Duodenal mucosa (tissue), 2 donors: ENCODE measurements at regions not wholly inside any gene's neighbourhood (a gene's known extent, or its start where the extent isn't known, plus 50 kb on each side); places are given as distances from the start of the nearest gene placed in this dataset.

Experiments used
- H3K27ac ChIP-seq: one replicate; pipeline ENCODE4 v1.7.0; 2013; ENCODE audit warnings: low read depth, low read length
- H3K27me3 ChIP-seq, 2 donors: one replicate each; pipeline ENCODE4 v1.7.0; 2013; ENCODE audit warnings: low read length in 2 of 2, control low read depth in 1 of 2; ENCODE audit not compliant: insufficient read depth in 2 of 2, control insufficient read depth in 1 of 2
- H3K36me3 ChIP-seq, 2 donors: one replicate each; pipeline ENCODE4 v1.7.0; 2013; ENCODE audit warnings: low read length in 2 of 2, control low read depth in 1 of 2; ENCODE audit not compliant: insufficient read depth in 2 of 2, control insufficient read depth in 1 of 2
- H3K4me1 ChIP-seq, 2 donors: one replicate each; pipeline ENCODE4 v1.7.0; 2013; ENCODE audit warnings: low read length in 2 of 2, control low read depth in 1 of 2; ENCODE audit not compliant: insufficient read depth in 2 of 2, control insufficient read depth in 1 of 2
- H3K4me3 ChIP-seq, 2 donors: one replicate each; pipeline ENCODE4 v1.7.0; 2013; ENCODE audit warnings: low read length in 2 of 2, low read depth in 1 of 2
- H3K9ac ChIP-seq, 2 donors: one replicate each; pipeline ENCODE4 v1.7.0; 2013; ENCODE audit warnings: low read length in 2 of 2, low read depth in 1 of 2
- H3K9me3 ChIP-seq, 2 donors: one replicate each; pipeline ENCODE4 v1.7.0; 2013; ENCODE audit warnings: low read length in 2 of 2, control low read depth in 1 of 2; ENCODE audit not compliant: control insufficient read depth in 1 of 2

DNA sequence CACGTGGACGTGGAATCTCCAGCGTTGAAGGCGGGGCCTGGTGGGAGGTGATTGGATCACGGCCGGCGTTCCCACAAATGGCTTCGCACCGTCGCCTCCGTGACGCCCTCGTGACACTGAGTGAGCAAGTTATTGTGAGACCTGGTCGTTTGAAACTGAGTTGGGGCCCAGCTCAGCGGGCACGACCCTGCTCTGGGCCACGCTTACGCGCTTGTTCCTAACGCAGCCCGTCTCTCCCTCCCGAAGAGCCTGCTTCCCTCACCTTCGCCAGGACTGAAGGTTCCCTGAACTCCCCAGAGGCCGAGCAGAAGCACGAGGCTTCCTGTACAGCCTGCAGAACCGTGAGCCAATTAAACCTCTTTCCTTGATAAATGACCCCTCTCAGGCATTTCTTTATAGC is 121.8 kb downstream of the RTP5 start:
- H3K27ac ChIP-seq, result no peak overlapping the region

DNA sequence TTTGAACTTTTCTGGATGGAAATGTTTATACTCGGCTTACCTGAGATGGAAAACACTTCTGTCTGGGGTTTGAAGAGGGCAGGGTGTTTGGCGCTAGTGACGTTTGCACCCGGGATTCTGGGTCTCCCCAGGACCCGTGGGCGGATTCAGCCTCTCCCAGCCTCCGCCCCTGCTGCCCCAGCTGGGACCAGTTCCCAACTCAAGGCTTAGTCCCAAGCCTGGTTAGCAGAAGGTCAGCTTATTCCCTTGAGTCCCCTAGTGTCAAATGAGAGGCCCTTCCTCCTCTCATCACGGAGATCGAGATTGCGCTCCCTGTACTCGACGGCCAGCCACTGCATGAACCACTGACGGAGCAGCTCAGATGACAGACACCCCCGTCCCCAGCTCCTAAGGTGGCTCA is 123.2 kb downstream of the RTP5 start:
- Histone ChIP-seq H3K4me1 (no peaks in the 10 kb centered on the region), H3K27ac (no peak overlapping the region), H3K27me3 (no peaks in the 10 kb centered on the region), H3K9me3 (no peaks in the 10 kb centered on the region), H3K36me3 (no peaks in the 10 kb centered on the region), H3K9ac (no peak overlapping the region), H3K4me3 (no peak overlapping the region)

More for the DNA sequence above, 121.8 kb downstream of the RTP5 start:
- H3K4me3 ChIP-seq, result no peak overlapping the region
- H3K27me3 ChIP-seq, result no peaks in the 10 kb centered on the region
- H3K9ac ChIP-seq, result no peak overlapping the region
- H3K4me1 ChIP-seq, result no peaks in the 10 kb centered on the region
- no peaks in the 10 kb centered on the region for H3K36me3 ChIP-seq
- no peaks in the 10 kb centered on the region for H3K9me3 ChIP-seq

DNA sequence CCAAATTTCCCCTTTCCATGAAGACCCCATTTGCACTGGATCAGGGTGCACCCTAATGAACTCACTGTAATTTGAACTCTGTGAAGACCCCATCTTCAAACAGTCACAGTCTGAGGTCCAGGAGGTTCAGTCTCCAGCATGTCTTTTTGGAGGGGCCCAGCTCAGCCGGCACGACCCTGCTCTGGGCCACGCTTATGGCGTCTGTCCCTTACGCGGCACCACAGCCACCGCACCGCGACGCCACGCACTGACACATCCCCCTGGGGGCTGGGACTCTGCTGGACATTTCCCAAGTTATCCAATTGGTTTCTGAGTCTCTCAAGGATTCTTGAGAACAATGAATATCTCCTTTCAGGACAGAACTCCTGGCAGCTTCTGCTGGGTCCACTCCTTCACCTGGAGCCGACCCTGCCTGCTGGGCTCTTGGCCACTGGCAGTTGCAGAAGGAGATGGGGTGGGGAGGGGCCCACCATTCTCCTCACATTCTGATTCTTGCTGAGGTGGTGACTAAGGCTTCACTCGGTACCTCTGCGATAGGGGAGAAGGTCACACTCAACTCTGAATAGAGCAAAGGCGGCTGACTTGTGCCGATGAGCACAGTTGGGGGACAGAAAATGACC is 124.0 kb downstream of the RTP5 start:
- Histone ChIP-seq H3K9me3 (no peaks in the 10 kb centered on the region), H3K4me1 (no peaks in the 10 kb centered on the region), H3K4me3 (no peak overlapping the region), H3K27ac (no peak overlapping the region), H3K27me3 (no peaks in the 10 kb centered on the region), H3K9ac (no peak overlapping the region), H3K36me3 (no peaks in the 10 kb centered on the region)

DNA sequence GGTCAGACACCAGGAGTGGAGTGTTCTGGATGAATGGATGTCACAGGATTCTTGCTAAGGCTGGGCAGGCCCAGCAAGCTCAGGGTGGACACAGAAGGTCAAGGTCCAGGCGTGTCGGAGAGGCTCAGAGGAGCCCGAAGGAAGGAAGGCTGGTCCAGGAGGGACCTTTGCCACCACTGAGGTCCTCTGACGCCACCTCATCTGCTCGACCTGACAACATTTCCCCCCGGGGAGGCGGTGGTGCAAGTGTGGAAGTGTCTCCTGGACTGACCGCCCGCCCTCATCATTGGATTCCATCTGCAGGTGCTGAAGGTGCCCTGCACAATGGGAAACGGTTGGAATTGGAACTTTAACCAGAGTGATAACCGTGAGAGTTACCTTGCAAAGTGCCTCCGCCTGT is 124.6 kb downstream of the RTP5 start:
- no peak overlapping the region for H3K27ac ChIP-seq
- H3K36me3 ChIP-seq, result no peaks in the 10 kb centered on the region
- no peaks in the 10 kb centered on the region for H3K4me1 ChIP-seq
- no peaks in the 10 kb centered on the region for H3K9me3 ChIP-seq
- no peaks in the 10 kb centered on the region for H3K27me3 ChIP-seq
- no peak overlapping the region for H3K4me3 ChIP-seq
- H3K9ac ChIP-seq, result no peak overlapping the region

DNA sequence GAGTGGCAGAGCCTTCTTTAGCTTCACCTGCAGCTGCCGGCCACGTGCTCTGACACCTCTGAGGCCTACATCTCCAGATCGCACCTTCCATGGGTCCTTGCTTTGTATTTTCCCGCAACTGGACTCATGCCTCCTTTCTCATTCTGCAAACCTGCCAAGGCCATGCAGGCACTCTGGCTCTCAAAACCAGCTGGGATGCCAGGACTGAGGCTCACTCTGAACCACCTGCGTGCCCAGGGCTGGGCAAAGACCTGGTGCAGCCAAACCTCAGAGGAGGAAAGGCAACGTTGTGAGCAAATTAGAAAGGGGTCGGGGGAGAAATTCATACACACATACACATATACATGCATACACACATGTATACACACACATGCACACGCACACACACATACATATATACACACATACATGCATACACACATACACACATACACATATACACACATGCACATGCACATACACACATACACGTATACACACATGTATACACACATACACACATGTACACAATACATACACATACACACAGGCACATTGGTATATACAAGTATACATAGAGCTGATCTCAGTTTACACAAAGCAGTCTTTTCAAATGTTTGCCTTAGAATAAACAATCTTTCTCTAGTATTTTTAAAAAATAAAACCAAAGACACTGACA is 125.2 kb downstream of the RTP5 start:
- H3K9ac ChIP-seq, result no peak overlapping the region
- no peak overlapping the region for H3K27ac ChIP-seq
- H3K4me3 ChIP-seq, result no peak overlapping the region

DNA sequence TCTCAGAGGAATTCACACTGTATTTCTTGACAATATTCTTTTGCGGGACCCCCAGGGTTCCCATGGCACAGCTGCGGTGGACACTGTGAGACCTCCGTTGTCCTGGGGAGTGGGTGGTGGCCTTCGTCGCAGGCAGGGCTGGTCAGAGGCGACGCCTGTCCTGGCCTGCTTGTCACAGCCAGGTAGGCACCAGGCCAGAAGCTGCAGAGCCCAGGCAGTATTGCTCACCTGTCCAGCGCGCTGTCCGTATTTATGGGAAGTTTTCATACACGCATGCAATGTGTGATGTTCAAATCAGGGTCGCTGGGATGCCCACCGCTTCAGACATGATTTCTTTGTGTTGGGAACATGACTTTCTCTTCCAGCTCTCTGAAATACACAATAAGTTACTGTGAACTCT is 126.6 kb downstream of the RTP5 start:
- Histone ChIP-seq H3K27ac (no peak overlapping the region), H3K9ac (no peak overlapping the region), H3K4me1 (no peaks in the 10 kb centered on the region), H3K9me3 (no peaks in the 10 kb centered on the region), H3K36me3 (no peaks in the 10 kb centered on the region), H3K27me3 (peaks cover 0 to 3% of the 10 kb centered on the region in 2 donors), H3K4me3 (no peak overlapping the region)

More for the DNA sequence above, 125.2 kb downstream of the RTP5 start:
- H3K27me3 ChIP-seq, result peaks cover 0 to 2% of the 10 kb centered on the region in 2 donors
- H3K9me3 ChIP-seq, result no peaks in the 10 kb centered on the region
- H3K36me3 ChIP-seq, result no peaks in the 10 kb centered on the region
- H3K4me1 ChIP-seq, result no peaks in the 10 kb centered on the region

DNA sequence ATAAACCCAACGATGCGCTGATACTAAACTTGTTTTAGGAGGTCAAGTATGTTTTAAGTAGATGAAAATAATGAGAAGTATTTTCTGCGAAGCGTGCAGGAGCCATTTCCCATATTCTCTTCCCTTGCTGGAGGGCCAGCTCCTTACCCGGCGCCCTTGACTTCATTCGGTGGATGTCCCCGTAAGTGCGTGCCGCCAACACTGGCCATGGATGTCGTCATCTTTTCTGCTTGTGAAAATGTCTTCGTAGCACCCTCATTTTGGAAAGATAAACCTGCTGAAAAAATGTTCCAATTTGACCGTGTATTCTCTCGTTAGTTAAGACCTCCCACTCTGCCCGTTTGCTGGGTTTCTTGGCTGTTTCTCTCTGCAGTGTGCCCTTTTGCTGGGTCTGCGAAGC is 127.5 kb downstream of the RTP5 start:
- no peak overlapping the region for H3K4me3 ChIP-seq
- no peaks in the 10 kb centered on the region for H3K36me3 ChIP-seq
- H3K9me3 ChIP-seq, result no peaks in the 10 kb centered on the region
- peaks cover 0 to 3% of the 10 kb centered on the region in 2 donors for H3K27me3 ChIP-seq
- H3K9ac ChIP-seq, result no peak overlapping the region
- H3K4me1 ChIP-seq, result no peaks in the 10 kb centered on the region
- H3K27ac ChIP-seq, result no peak overlapping the region

DNA sequence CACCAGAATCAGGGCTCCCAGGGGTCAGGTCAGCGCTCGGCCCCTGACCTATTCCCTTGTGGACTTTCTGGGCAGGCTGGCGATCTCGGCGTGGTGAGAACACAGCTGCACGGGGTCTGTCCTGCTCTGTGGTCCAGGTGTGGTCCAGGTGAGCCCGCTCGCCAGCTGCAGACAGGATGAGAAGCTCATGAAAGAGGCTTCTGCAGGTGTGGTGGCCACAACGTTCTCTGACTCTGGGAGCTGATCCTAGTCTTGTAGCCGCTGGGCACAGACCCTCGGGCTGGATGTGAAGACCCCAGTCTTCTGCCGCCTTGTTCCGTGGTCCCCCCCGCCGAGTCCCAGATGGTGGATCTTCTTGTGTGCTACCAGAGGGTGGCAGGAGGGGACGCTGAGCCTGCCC is 129.7 kb downstream of the RTP5 start:
- Histone ChIP-seq H3K9ac (no peak overlapping the region), H3K4me1 (no peaks in the 10 kb centered on the region), H3K4me3 (no peak overlapping the region), H3K27ac (no peak overlapping the region), H3K9me3 (no peaks in the 10 kb centered on the region), H3K27me3 (peaks cover 0 to 3% of the 10 kb centered on the region in 2 donors), H3K36me3 (no peaks in the 10 kb centered on the region)

DNA sequence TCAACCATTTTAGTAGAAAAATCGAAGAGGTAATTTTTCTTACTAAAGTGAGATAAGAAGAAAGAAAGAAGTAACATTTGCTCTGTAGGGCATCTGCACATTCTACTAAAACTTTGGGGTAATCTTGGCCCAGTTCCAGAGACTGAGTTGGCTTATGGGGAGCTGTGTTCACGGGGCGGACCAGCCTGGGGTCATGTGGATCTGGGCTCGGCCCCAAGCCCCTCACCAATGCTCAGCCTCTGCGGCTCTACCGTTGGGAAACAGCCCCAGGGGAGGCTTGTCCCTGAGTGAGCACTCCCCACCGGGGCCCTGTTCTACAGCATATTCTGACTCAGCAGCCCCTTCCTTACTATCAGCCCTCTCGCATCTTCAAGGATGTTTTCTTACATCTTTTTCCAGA is 132.3 kb downstream of the RTP5 start:
- Histone ChIP-seq H3K36me3 (no peaks in the 10 kb centered on the region), H3K4me3 (no peak overlapping the region), H3K4me1 (no peaks in the 10 kb centered on the region), H3K9me3 (peaks cover 0 to 9% of the 10 kb centered on the region in 2 donors), H3K27me3 (peaks cover 0 to 3% of the 10 kb centered on the region in 2 donors), H3K27ac (no peak overlapping the region), H3K9ac (no peak overlapping the region)

DNA sequence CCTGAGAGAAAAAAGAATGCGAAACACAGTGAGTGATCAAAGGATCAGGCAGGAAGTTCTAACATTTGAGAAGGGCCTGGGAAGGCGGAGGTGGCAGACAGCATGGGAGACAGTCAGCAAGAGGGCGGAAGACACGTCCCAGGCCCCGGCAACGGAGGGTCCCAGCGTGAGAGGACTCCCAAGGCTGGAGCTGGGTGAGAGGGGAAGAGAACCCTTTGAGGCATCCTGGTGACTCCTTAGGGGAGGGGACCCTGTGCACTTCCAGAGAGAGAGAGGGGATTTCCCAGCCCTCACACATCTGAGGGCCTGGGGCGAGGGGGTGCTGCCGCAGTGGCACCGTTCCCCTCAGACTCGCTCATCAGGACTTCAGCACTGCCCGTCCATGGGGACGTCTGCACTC is 133.4 kb downstream of the RTP5 start:
- no peak overlapping the region for H3K27ac ChIP-seq
- H3K4me3 ChIP-seq, result no peak overlapping the region
- peaks cover 0 to 3% of the 10 kb centered on the region in 2 donors for H3K27me3 ChIP-seq
- no peaks in the 10 kb centered on the region for H3K4me1 ChIP-seq
- no peaks in the 10 kb centered on the region for H3K36me3 ChIP-seq
- H3K9me3 ChIP-seq, result peaks cover 0 to 9% of the 10 kb centered on the region in 2 donors
- H3K9ac ChIP-seq, result no peak overlapping the region
